CD4-positive, alpha-beta T cell (primary cell): ENCODE measurements at regions not wholly inside any gene's neighbourhood (a gene's known extent, or its start where the extent isn't known, plus 50 kb on each side); places are given as distances from the start of the nearest gene placed in this dataset.

Experiments used
- ATAC-seq: fragments of 200-7000 bp; cut with Tn5 transposase; one replicate; pipeline ENCODE4 v1.10.0; 2022; ENCODE audit warnings: mild to moderate bottlenecking; ENCODE audit not compliant: poor library complexity
- CTCF ChIA-PET: fragments of 350-600 bp; sonication (Branson Sonifier 250); formaldehyde crosslinking; loops from one replicate; lab custom pipeline; 2021; ENCODE audit warnings: antibody characterized with exemption, inconsistent platforms; lab: Charles Lee
- POLR2A ChIA-PET: fragments of 350-600 bp; sonication (Branson Sonifier 250); formaldehyde crosslinking; loops from one replicate; lab custom pipeline; 2021; ENCODE audit warnings: antibody characterized with exemption, inconsistent platforms; lab: Charles Lee
- DNase-seq, 14 experiments: peaks; one replicate each; pipeline ENCODE4 v3.0.0-alpha.2; 2013 to 2020; ENCODE audit warnings: mixed read lengths in 2 of 14
- H3K27ac ChIP-seq, 2 donors: one replicate each; pipeline versions ENCODE4 v1.5.1 to v1.7.0; 2013; ENCODE audit warnings: low read length in 2 of 2, low read depth in 1 of 2, mild to moderate bottlenecking in 1 of 2
- H3K27me3 ChIP-seq, 2 experiments: 1 replicate in 1 of 2; 2 replicates in 1 of 2; pipeline versions ENCODE4 v1.6.1 to v1.7.0; 2013; ENCODE audit warnings: low read length in 2 of 2, control low read depth in 1 of 2, mild to moderate bottlenecking in 1 of 2, moderate library complexity in 1 of 2; ENCODE audit not compliant: insufficient read depth in 2 of 2, control insufficient read depth in 1 of 2
- H3K36me3 ChIP-seq: one replicate; pipeline ENCODE4 v1.6.1; 2013; ENCODE audit warnings: low read length, control low read depth; ENCODE audit not compliant: insufficient read depth
- H3K4me1 ChIP-seq: one replicate; pipeline ENCODE4 v1.6.1; 2013; ENCODE audit warnings: low read length, control low read depth; ENCODE audit not compliant: insufficient read depth
- H3K4me3 ChIP-seq: one replicate; pipeline ENCODE4 v1.5.1; 2013; ENCODE audit warnings: mild to moderate bottlenecking, low read length, moderate library complexity
- H3K9me3 ChIP-seq, 2 experiments: 1 replicate in 1 of 2; 2 replicates in 1 of 2; pipeline versions ENCODE4 v1.6.1 to v1.7.0; 2013; ENCODE audit warnings: low read length in 2 of 2, mild to moderate bottlenecking in 2 of 2, control low read depth in 1 of 2, moderate library complexity in 1 of 2; ENCODE audit not compliant: control insufficient read depth in 1 of 2, insufficient read depth in 1 of 2
- H3K27ac Mint-ChIP-seq: one replicate; pipeline ENCODE4 v1.8.0; 2020; ENCODE audit warnings: mixed read lengths
- H3K27me3 Mint-ChIP-seq: one replicate; pipeline ENCODE4 v1.8.0; 2021; ENCODE audit warnings: mixed read lengths
- H3K36me3 Mint-ChIP-seq: one replicate; pipeline ENCODE4 v1.8.0; 2021; ENCODE audit warnings: low read depth, mixed read lengths
- H3K4me1 Mint-ChIP-seq: one replicate; pipeline ENCODE4 v1.8.0; 2021; ENCODE audit warnings: low read depth, mixed read lengths
- H3K4me3 Mint-ChIP-seq: one replicate; pipeline ENCODE4 v1.8.0; 2020; ENCODE audit warnings: mild to moderate bottlenecking, mixed read lengths
- H3K9me3 Mint-ChIP-seq: one replicate; pipeline ENCODE4 v1.8.0; 2020; ENCODE audit warnings: mixed read lengths
- intact Hi-C, 2 experiments: fragments of 100-400 bp; cut with DNase I in 1 of 2; cut with micrococcal nuclease in 1 of 2; formaldehyde crosslinking; loops; one replicate each; pipeline versions ENCODE4 v1.15.1 to v1.9.0; 2023 to 2025; cut with DNase I, micrococcal nuclease
- TF ChIP-seq, protein P1 (sequence below): fragments of 200-600 bp; IDR thresholded peaks from one replicate; pipeline ENCODE4 v1.8.0; 2022; ENCODE audit warnings: antibody characterized with exemption, mild to moderate bottlenecking

DNA sequence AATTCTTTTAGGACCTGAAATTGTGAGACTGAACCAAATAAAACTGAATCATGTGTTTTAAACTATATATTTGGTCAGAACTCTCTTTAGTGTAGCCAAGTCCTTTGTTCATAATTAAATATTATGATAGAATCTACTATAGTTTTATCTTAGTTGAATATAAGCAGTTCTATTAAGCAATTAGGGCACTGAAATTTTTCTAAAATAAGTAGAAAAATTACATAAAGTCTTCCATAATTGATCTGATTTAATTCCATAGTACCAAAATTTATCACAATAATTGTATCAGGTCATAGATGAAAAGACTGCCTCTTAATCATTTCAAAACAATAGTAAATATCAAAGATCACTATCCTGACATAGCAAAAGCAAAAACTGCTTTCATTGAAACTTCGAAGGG lies 90.1 kb upstream of the BET1 start:
- Histone ChIP-seq H3K4me3 (no peak overlapping the region), H3K27me3 (peaks cover 5 to 7% of the 10 kb centered on the region in 2 experiments), H3K27ac (no peak overlapping the region), H3K4me1 (no peaks in the 10 kb centered on the region), H3K9me3 (no peaks in the 10 kb centered on the region), H3K36me3 (no peaks in the 10 kb centered on the region)
- H3K4me1 Mint-ChIP-seq = no peaks in the 10 kb centered on the region
- intact Hi-C loops = no loop called here
- ChIA-PET CTCF (interaction anchor here (1.4 kb wide), 1 partner anchor 9 kb away, joined by 3 read pairs; no protein-coding TSS in a partner anchor), POLR2A (no interaction called here)
- no peaks in the 10 kb centered on the region for H3K9me3 Mint-ChIP-seq
- H3K27ac Mint-ChIP-seq = no peak overlapping the region
- ATAC-seq (no peak), DNase-seq (no peak)
- H3K27me3 Mint-ChIP-seq = peaks cover 43% of the 10 kb centered on the region
- TF ChIP-seq, protein P1, sequence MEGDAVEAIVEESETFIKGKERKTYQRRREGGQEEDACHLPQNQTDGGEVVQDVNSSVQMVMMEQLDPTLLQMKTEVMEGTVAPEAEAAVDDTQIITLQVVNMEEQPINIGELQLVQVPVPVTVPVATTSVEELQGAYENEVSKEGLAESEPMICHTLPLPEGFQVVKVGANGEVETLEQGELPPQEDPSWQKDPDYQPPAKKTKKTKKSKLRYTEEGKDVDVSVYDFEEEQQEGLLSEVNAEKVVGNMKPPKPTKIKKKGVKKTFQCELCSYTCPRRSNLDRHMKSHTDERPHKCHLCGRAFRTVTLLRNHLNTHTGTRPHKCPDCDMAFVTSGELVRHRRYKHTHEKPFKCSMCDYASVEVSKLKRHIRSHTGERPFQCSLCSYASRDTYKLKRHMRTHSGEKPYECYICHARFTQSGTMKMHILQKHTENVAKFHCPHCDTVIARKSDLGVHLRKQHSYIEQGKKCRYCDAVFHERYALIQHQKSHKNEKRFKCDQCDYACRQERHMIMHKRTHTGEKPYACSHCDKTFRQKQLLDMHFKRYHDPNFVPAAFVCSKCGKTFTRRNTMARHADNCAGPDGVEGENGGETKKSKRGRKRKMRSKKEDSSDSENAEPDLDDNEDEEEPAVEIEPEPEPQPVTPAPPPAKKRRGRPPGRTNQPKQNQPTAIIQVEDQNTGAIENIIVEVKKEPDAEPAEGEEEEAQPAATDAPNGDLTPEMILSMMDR = no peak
- no peaks in the 10 kb centered on the region for H3K36me3 Mint-ChIP-seq
- H3K4me3 Mint-ChIP-seq = no peak overlapping the region

DNA sequence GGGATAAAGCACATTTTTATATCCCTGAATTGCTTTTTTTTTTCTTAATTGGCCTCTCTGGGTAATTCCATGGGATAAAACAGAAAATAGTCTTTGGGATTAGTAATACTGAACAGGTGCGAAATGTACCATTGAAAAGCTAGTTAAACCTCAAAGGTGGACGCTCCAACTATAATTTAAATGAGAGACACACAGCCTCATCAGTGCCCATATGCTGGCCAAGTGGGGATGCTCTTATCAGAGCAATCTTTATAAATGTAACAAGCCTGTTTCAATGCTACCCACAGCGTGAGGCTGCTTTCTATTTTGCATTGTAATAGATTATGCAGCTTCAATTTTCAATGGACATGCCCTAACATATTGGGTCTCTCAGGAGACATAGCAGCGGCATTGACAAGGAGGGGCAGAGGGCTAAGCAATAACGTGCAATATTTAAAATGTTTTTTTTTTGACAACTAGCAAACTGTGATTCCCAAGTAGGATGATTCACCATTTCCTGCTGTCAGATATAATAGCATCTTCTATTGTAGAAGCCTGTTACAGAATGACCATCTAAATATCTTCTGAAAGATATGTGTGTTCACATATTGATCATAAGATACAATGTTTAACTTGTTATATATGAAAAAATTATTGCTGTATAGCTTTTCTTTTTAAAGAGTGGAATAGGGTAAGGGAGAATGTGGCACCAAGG lies 91.3 kb upstream of the BET1 start:
- no peaks in the 10 kb centered on the region for H3K9me3 Mint-ChIP-seq
- H3K27me3 Mint-ChIP-seq = peaks cover 39% of the 10 kb centered on the region
- Histone ChIP-seq H3K36me3 (no peaks in the 10 kb centered on the region), H3K4me1 (no peaks in the 10 kb centered on the region), H3K27ac (no peak overlapping the region), H3K9me3 (peaks cover 0 to under 1% of the 10 kb centered on the region in 2 experiments), H3K4me3 (no peak overlapping the region), H3K27me3 (peaks cover 5 to 7% of the 10 kb centered on the region in 2 experiments)
- H3K4me3 Mint-ChIP-seq = no peak overlapping the region
- ChIA-PET CTCF (interaction anchor here (1.4 kb wide), 1 partner anchor 8 kb away, joined by 3 read pairs; no protein-coding TSS in a partner anchor), POLR2A (no interaction called here)
- no peaks in the 10 kb centered on the region for H3K36me3 Mint-ChIP-seq
- H3K27ac Mint-ChIP-seq = no peak overlapping the region
- ATAC-seq = no peak
- TF ChIP-seq, protein P1 = no peak
- no peaks in the 10 kb centered on the region for H3K4me1 Mint-ChIP-seq
- intact Hi-C loops = no loop called here
- DNase-seq = no peak

DNA sequence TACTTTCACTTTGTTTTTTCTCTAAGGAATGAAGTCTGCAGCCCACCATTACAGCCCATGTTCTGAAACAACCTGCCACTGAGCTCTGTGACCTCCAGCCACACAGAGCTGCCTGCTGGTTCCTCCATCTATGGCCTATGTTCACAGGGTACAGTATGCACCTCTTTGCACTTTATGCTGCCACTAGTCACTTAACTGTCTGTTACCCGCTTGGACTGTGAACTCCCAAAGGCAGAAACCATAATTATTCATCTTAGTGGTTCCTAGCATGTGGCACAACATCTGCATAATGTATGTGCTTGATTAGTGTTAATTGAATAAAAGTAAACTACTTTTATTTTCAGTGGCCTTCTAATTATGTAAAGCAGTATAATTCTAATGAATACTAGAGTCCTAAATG lies 95.5 kb upstream of the BET1 start:
- ATAC-seq (no peak), DNase-seq (no peak)
- ChIA-PET CTCF (no interaction called here), POLR2A (no interaction called here)
- intact Hi-C loops = no loop called here
- no peaks in the 10 kb centered on the region for H3K36me3 ChIP-seq
- no peak overlapping the region for H3K27ac Mint-ChIP-seq
- no peak overlapping the region for H3K4me3 Mint-ChIP-seq
- H3K4me3 ChIP-seq = no peak overlapping the region
- TF ChIP-seq, protein P1 = no peak
- peaks cover 20% of the 10 kb centered on the region for H3K27me3 Mint-ChIP-seq
- H3K4me1 Mint-ChIP-seq = no peaks in the 10 kb centered on the region
- H3K9me3 Mint-ChIP-seq = no peaks in the 10 kb centered on the region
- no peaks in the 10 kb centered on the region for H3K36me3 Mint-ChIP-seq
- H3K27ac ChIP-seq = no peak overlapping the region
- H3K4me1 ChIP-seq = no peaks in the 10 kb centered on the region
- peaks cover 0 to 5% of the 10 kb centered on the region in 2 experiments for H3K27me3 ChIP-seq
- peaks cover 0 to 8% of the 10 kb centered on the region in 2 experiments for H3K9me3 ChIP-seq
